ENCODE measurements at regions not wholly inside any gene's neighbourhood (a gene's known extent, or its start where the extent isn't known, plus 50 kb on each side); places are given as distances from the start of the nearest gene placed in this dataset.

DNA sequence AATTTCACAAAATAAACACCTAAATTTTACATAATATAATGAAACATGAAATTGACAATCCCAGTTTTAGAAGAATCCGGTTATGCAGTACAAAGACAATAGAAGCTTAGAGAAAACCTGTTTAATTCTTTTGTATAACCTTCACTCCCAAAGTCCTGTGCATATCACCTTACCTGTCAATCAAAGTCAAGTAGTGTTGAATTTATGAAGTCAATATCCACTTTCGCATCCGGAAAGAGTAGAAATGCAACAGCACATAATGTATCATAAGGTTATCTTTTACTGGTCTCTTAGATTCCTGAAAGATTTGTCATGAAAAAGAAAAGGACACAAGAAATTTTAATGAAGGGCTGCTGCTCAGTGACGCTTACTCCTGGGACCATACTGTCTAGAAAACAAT, 1112.6 kb downstream of the PCDH9 start:
- Histone ChIP-seq H3K4me3 (no peak overlapping the region), H3K4me1 (no peaks in the 10 kb centered on the region), H3K36me3 (no peaks in the 10 kb centered on the region), H3K27ac (no peak overlapping the region), H3K9ac (no peak overlapping the region), H4K20me1 (no peaks in the 10 kb centered on the region), H3K4me2 (no peak overlapping the region), H3K9me3 (no peaks in the 10 kb centered on the region), H3K27me3 (no peaks in the 10 kb centered on the region)
- no peak for TF ChIP-seq Cebpa-rat (IDR thresholded peaks at IDR 0.05)

DNA sequence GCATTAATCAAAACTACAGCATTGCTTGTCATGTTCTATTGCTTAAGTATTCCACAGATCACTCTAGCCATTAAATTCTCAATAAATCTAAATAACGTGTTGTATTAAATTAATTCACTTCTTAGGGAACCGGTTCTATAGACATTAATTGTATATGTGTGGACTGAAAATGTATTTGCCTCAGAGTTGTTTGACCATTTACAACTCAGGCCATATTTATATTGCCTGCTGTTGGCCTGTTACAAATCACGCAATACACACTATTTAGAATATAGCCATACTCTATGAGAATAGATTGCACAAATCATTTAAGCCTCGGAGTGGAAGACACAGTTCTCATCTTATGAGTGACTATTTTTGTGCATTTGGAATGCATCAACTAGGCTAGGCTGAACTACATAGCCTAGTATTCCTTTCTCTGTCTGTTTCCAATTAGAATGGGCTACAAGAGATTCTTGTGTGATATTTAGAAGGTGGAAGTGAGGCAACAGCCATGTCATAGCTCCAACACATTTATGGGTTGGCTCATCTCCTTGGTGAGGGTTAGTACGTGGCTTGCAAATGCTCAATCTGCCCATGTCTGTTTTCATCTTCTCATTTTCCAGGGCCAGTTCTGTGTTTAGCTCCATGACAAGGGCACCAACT, 1116.1 kb downstream of the PCDH9 start:
- no peaks in the 10 kb centered on the region for H4K20me1 ChIP-seq
- no peak overlapping the region for H3K27ac ChIP-seq
- H3K4me3 ChIP-seq, result no peak overlapping the region
- H3K9ac ChIP-seq, result no peak overlapping the region
- no peaks in the 10 kb centered on the region for H3K36me3 ChIP-seq
- no peaks in the 10 kb centered on the region for H3K4me1 ChIP-seq
- H3K4me2 ChIP-seq, result no peak overlapping the region
- TF ChIP-seq Cebpa-rat (IDR thresholded peaks at IDR 0.05), result no peak
- no peaks in the 10 kb centered on the region for H3K9me3 ChIP-seq
- H3K27me3 ChIP-seq, result no peaks in the 10 kb centered on the region

DNA sequence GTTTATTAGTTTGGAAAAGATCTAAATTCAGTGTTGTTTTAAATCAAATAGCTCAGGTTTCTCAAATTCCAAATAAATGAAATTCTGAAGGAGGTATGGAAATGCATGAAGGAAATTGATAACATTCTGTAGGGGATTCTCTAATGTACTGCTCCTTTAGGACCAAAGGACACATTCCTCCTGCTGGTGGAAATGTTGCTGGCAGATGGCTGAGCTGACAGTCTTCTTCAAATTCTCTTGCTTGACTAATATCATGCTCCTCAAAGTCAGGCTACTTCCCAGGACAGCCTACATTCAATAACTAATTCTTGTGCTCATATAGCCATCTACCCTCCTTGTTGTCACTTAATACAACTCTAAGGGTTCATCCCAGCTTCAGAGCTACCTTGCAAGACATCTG, 1118.5 kb downstream of the PCDH9 start:
- H3K27me3 ChIP-seq, result no peaks in the 10 kb centered on the region
- H3K27ac ChIP-seq, result no peak overlapping the region
- TF ChIP-seq Cebpa-rat (IDR thresholded peaks at IDR 0.05), result no peak
- no peaks in the 10 kb centered on the region for H3K36me3 ChIP-seq
- no peaks in the 10 kb centered on the region for H3K9me3 ChIP-seq
- no peaks in the 10 kb centered on the region for H3K4me1 ChIP-seq
- H4K20me1 ChIP-seq, result no peaks in the 10 kb centered on the region
- H3K4me2 ChIP-seq, result no peak overlapping the region
- no peak overlapping the region for H3K4me3 ChIP-seq
- H3K9ac ChIP-seq, result no peak overlapping the region

DNA sequence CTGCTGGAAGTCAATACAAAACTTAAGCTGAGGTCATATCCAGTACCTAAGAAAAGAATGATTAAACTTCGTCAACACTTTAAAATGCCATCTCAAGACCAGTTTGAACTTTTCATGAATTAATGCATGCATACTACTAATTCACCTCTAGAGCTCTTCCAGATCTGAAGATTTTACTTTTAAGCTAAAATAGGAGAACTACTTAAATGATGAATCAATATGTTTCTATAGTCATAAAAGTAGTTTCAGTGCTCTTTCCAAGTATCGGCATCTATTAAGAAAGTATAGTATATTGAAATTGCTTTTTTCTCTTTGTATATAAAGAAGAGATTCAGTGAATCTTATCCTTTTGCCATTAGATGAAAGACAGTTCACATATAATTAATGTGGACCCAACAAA, 1123.9 kb downstream of the PCDH9 start:
- Histone ChIP-seq H3K36me3 (no peaks in the 10 kb centered on the region), H3K9ac (no peak overlapping the region), H3K4me1 (no peaks in the 10 kb centered on the region), H4K20me1 (no peaks in the 10 kb centered on the region), H3K27ac (no peak overlapping the region), H3K4me3 (no peak overlapping the region), H3K27me3 (no peaks in the 10 kb centered on the region), H3K4me2 (no peak overlapping the region), H3K9me3 (no peaks in the 10 kb centered on the region)
- no peak for TF ChIP-seq Cebpa-rat (IDR thresholded peaks at IDR 0.05)

DNA sequence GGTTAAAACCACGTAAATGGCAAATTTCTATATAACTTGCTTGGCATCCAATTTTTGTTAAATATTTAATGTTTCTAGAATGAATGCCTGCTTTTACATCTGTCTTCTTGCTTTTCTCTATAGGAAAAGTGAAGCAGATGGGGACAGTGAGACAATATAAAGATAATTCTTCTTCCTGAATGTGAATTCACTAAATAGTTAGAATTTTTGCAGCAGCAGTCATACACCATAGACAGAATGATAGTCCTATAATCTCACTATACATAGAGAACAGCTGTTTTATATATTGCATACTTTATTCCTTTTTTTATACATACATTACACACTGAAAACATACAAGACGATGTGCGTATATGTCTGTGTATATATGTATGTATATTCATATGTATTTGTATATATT, 1127.3 kb downstream of the PCDH9 start:
- no peak overlapping the region for H3K27ac ChIP-seq
- no peaks in the 10 kb centered on the region for H3K4me1 ChIP-seq
- no peak overlapping the region for H3K4me2 ChIP-seq
- TF ChIP-seq Cebpa-rat (IDR thresholded peaks at IDR 0.05), result no peak
- H3K27me3 ChIP-seq, result no peaks in the 10 kb centered on the region
- H3K4me3 ChIP-seq, result no peak overlapping the region
- no peaks in the 10 kb centered on the region for H4K20me1 ChIP-seq
- no peak overlapping the region for H3K9ac ChIP-seq
- H3K36me3 ChIP-seq, result no peaks in the 10 kb centered on the region
- H3K9me3 ChIP-seq, result no peaks in the 10 kb centered on the region

DNA sequence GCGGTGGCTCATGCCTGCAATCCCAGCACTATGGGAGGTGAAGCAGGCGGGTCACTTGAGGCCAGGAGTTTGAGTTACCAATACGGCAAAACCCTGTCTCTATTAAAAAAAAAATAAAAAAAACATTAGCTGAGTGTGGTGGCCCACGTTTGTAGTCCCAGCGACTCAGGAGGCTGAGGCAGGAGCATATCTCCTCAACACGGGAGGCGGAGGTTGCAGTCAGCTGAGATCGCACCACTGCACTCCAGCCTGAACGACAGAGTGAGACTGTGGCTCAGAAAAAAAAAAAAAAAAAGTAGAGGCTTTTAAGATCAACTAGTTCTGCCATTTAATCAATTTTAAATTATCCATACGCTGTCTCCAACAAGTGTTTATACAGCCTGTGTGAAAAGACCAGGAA, 1130.3 kb downstream of the PCDH9 start:
- no peak overlapping the region for H3K9ac ChIP-seq
- no peaks in the 10 kb centered on the region for H3K27me3 ChIP-seq
- no peak overlapping the region for H3K4me3 ChIP-seq
- no peak overlapping the region for H3K27ac ChIP-seq
- no peaks in the 10 kb centered on the region for H4K20me1 ChIP-seq
- H3K4me2 ChIP-seq, result no peak overlapping the region
- H3K36me3 ChIP-seq, result no peaks in the 10 kb centered on the region
- no peak for TF ChIP-seq Cebpa-rat (IDR thresholded peaks at IDR 0.05)
- no peaks in the 10 kb centered on the region for H3K9me3 ChIP-seq
- H3K4me1 ChIP-seq, result no peaks in the 10 kb centered on the region

DNA sequence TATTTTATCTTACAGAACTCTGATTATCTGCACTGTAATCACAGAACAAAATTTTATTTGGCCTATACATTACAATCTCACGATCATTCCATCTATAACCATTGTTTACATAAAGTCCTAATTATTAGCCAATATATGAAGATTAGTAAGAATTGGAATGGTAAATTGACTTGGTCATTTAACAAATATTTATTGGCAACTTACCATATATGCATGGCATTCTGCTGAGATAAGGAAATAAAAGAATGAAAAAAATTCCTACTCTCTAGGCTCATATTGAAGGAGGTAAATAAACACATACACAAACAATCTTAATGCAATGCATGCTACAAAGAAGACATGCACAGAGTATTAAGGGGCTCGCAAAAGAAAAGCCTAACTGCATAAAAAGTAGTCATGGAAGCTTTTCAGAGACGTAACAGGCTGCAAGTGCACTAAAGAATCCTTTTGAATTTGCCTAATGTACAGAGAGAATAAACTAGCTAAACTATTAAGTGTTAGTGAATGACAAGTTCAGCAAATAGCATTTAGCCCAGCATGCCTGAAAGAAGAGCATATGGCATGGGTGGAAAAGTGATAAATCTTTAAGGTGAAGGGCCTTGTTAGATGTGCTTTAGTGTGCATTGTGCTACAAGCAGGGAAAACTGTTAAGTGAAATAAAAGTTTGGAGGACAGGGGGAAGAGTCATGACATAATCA, 1131.1 kb downstream of the PCDH9 start:
- Histone ChIP-seq H3K27ac (no peak overlapping the region), H3K4me2 (no peak overlapping the region)
- no peak for TF ChIP-seq Cebpa-rat (IDR thresholded peaks at IDR 0.05)

DNA sequence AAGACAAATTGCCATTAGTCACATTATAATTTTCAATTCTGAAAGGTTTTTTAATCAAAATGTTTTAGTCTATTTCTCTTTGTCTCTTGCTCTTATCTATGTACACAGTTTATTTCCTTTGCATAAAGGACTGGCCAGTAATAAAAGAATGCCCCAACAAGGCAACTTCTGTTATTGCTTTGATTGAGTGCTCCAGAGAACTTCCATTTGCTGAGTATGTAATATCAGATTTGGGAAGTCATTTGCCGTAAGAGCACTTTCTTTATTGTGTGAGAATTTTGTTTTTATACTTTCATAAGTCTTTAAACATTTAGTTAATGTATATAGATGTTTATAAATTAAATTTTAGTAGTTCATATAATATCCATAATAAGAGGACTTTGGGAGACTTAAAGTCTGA, 1140.4 kb downstream of the PCDH9 start:
- Histone ChIP-seq H3K9ac (no peak overlapping the region), H3K27me3 (no peaks in the 10 kb centered on the region), H4K20me1 (no peaks in the 10 kb centered on the region), H3K4me1 (no peaks in the 10 kb centered on the region), H3K36me3 (no peaks in the 10 kb centered on the region), H3K4me2 (no peak overlapping the region), H3K9me3 (peaks cover 9% of the 10 kb centered on the region), H3K27ac (no peak overlapping the region), H3K4me3 (no peak overlapping the region)
- no peak for TF ChIP-seq Cebpa-rat (IDR thresholded peaks at IDR 0.05)

More for the DNA sequence above, 1131.1 kb downstream of the PCDH9 start:
- Histone ChIP-seq H3K9me3 (no peaks in the 10 kb centered on the region), H3K9ac (no peak overlapping the region), H3K4me3 (no peak overlapping the region), H3K4me1 (no peaks in the 10 kb centered on the region), H4K20me1 (no peaks in the 10 kb centered on the region), H3K27me3 (no peaks in the 10 kb centered on the region), H3K36me3 (no peaks in the 10 kb centered on the region)

DNA sequence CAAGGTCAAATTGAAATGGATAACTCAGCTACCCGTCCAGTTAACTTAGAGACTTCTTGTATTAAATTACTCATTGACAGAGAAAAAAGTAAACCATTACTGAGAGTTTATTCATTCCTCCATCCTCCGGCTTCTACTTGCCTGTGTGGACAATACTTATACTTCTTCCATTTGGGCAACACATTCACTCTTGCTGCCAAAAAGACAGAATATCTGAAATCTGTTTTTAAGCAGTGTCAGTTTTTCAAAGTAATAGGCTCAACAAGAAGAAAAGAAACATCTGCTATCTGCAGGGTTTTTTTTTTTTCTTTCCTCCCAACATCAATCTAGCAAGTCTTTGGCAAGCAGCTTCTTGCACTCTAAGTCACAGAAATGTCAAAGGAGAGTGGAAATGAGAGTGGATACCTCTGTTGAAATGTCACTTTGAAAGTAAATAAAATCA, 1142.8 kb downstream of the PCDH9 start:
- Histone ChIP-seq H4K20me1 (no peaks in the 10 kb centered on the region), H3K36me3 (no peaks in the 10 kb centered on the region)
- TF ChIP-seq Cebpa-rat (IDR thresholded peaks at IDR 0.05), result no peak

DNA sequence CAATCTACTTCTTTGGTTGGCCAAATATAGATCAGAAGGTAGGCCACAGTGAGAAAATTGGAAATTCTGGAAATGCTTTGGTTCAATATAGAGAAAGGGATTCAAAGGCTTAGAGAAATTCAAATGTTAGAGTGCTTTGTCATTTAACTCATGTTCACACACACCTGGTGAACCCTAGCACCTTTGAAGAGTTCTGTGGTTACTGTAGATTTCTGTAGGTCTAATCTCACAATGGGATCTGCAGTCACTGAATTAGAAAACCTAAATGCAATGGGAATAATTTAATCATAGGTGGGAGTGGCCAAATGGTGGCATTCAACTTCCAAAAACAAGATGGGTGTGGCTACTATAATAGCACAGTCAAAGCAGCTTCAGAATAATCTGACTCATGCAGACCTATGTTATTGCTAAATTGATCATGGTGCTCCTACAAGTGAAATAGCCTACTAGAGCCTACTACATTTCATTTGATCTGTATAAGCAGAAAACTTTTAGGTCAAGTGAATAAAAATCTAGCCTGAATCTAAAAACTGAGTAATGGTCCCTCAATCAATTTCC, 1152.9 kb downstream of the PCDH9 start:
- no peaks in the 10 kb centered on the region for H3K27me3 ChIP-seq
- no peak overlapping the region for H3K4me2 ChIP-seq
- no peak overlapping the region for H3K27ac ChIP-seq
- H3K36me3 ChIP-seq, result no peaks in the 10 kb centered on the region
- no peak overlapping the region for H3K9ac ChIP-seq
- H3K4me1 ChIP-seq, result no peaks in the 10 kb centered on the region
- no peaks in the 10 kb centered on the region for H3K9me3 ChIP-seq
- H4K20me1 ChIP-seq, result no peaks in the 10 kb centered on the region
- TF ChIP-seq Cebpa-rat (IDR thresholded peaks at IDR 0.05), result no peak
- no peak overlapping the region for H3K4me3 ChIP-seq

More for the DNA sequence above, 1142.8 kb downstream of the PCDH9 start:
- H3K27me3 ChIP-seq, result no peaks in the 10 kb centered on the region
- H3K27ac ChIP-seq, result no peak overlapping the region
- no peak overlapping the region for H3K4me2 ChIP-seq
- no peaks in the 10 kb centered on the region for H3K4me1 ChIP-seq
- H3K9me3 ChIP-seq, result peaks cover 4% of the 10 kb centered on the region
- H3K9ac ChIP-seq, result no peak overlapping the region
- no peak overlapping the region for H3K4me3 ChIP-seq

Data from BLaER1 (cell line).